RPMI8226 (cell line): ENCODE measurements at regions not wholly inside any gene's neighbourhood (a gene's known extent, or its start where the extent isn't known, plus 50 kb on each side); places are given as distances from the start of the nearest gene placed in this dataset.
"Not testable (repeated sequence)": the region's sequence is repeated elsewhere in the genome, so short reads cannot be mapped to it uniquely, and the experiment has no call there.

ENCODE experiments used
- DNase-seq: peaks from one replicate; pipeline ENCODE4 v3.0.0-alpha.2; 2015

- DNase-seq, result no peak
Measured at GRCh38 chr12:88868050-88868449, 287.8 kb upstream of the KITLG start.

GRCh38 chr12:88867510-88867909 lies 287.2 kb upstream of the KITLG start:
- DNase-seq, result no peak

- DNase-seq, result no peak
Measured at GRCh38 chr12:88866881-88867280, 286.6 kb upstream of the KITLG start.

GRCh38 chr12:88865537-88865936 lies 285.3 kb upstream of the KITLG start:
- no peak for DNase-seq

DNA sequence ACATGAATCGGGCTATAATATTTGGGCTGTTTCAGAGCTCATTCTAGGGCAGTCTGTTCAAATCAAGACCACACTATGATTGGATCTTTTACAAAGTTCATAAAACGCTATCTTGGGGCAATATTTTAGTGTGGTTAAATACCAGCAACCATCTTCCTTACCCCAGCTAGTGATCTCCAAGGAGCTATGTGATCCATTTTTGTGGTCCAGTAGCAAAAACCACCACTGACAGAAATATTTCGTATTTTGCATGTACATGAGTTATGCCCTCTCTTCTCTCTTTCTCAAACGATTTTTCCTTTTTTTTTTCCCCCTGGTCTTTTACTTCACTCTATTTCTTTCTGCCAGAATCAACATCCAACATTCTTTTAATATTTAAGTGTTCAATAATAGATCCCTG lies 280.6 kb upstream of the KITLG start:
- DNase-seq, result no peak

- no peak for DNase-seq
Measured at GRCh38 chr12:88856201-88856600, 275.9 kb upstream of the KITLG start.

DNA sequence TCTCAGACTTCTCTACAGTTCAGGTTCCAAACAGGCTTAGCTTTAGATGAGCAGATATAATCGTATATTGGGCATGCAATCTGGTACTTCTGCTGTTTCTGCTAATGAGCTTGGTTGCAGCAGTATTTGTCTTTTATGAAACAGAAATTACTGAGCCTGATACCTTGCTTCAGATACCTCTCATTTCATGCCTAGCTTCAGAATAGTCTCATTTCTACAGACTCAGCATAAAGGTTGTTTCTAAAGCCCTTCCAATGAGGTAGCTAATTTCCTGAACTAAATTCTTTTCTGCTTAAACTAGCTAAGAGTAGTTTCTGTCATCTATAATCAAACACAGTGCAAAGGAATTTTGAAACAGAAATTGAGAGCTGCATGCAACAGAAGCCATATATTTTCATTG lies 275.0 kb upstream of the KITLG start:
- no peak for DNase-seq

GRCh38 chr12:88854260-88854659 lies 274.0 kb upstream of the KITLG start:
- DNase-seq, result no peak

GRCh38 chr12:88847246-88847645 lies 267.0 kb upstream of the KITLG start:
- DNase-seq, result not testable (repeated sequence)

GRCh38 chr12:88844426-88844825 lies 264.2 kb upstream of the KITLG start:
- DNase-seq, result no peak

DNA sequence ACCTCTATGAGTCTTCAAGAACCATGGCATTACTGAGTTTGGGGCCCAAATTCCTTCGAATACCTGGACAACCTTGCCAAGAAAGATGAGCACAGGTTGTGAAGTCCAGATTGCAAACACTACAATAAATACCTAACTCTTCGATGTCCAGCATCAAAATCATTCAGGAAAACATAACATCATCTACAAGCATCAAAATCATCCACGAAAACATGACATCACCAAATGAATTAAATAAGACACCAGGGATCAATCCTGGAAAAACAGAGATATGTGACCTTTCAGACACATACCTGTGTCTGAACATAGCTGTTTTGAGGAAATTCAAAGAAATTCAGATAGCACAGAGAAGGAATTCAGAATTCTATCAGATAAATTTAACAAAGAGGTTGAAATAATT lies 262.0 kb upstream of the KITLG start:
- no peak for DNase-seq

GRCh38 chr12:88839486-88839885 lies 259.2 kb upstream of the KITLG start:
- no peak for DNase-seq

GRCh38 chr12:88836156-88836555 lies 255.9 kb upstream of the KITLG start:
- no peak for DNase-seq

GRCh38 chr12:88834226-88834625 lies 254.0 kb upstream of the KITLG start:
- no peak for DNase-seq

GRCh38 chr12:88833641-88834116 lies 253.4 kb upstream of the KITLG start:
- no peak for DNase-seq

- DNase-seq, result not testable (repeated sequence)
Measured at GRCh38 chr12:88828537-88828936, 248.3 kb upstream of the KITLG start.

DNA sequence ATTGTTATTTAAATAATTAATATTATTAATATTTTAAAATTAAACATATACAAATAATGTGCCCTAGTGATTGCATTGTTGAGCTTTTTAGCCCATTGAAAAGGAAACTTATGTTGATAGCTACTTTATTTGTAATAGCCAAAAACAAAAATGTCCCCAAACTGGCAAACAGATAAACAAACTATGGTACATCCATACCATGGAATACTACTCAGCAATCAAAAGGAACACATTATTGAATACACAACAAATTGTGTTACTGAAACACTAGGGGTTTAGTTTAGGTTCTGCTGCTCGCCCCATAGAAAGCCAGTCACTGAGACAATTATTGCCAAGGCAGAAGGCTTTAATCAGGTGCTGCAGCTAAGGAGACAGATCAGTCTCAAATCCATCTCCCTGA lies 239.7 kb upstream of the KITLG start:
- no peak for DNase-seq

GRCh38 chr12:88816201-88816600 lies 235.9 kb upstream of the KITLG start:
- DNase-seq, result no peak

DNA sequence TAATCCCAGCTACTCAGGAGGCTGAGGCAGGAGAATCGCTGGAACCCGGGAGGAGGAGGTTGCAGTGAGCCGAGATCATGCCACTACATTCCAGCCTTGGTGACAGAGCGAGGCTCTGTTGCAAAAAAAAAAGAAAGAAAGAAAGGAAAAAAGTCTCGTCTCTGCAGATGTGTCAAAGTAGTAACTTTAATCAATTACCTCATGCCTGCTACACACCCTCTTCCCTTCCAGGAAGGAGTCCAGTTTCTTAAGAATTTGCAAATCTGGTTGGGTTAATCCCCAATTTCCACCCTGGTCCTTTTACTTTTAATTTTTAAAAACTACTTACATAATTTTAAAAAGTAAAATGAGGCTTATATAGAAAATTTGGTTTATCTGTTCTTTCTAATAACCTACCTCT lies 234.5 kb upstream of the KITLG start:
- DNase-seq, result no peak

DNA sequence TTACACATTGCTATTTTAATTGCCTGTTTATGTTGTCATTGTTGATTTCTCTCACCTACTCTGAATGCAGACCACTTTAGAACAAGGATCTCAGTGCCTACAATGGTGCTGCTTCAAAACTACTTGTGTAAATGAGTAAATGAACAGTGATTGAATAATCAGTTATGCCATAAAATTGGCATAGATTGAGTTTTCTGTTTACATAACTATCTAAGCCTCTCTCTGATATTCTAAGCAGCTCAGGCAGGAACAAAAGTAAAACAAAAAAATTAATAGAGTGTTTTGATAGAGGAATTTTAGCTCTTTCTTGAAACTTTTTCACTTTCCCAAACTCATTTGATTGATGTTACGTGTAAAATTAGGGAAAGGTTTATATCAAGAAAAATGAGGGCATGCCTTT lies 232.3 kb upstream of the KITLG start:
- no peak for DNase-seq

DNA sequence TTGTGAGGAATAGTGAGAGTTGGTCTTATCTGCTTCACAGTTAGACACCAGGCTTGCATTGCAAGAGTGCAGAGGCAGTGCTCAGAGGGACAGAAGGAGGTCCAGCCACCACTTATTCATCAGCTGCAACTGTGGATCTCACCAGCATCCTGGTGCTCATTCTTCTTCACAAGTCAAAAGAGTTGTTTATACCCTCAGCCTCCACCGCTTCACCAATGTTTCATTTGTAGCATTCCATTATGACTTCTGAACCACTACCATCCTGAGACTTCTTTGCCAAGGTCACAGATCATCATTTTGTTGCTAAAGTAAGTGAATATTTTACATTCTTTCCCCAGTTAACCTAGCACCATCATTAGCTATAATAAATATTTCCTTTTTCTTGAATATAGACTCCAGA lies 230.5 kb upstream of the KITLG start:
- DNase-seq, result no peak

DNA sequence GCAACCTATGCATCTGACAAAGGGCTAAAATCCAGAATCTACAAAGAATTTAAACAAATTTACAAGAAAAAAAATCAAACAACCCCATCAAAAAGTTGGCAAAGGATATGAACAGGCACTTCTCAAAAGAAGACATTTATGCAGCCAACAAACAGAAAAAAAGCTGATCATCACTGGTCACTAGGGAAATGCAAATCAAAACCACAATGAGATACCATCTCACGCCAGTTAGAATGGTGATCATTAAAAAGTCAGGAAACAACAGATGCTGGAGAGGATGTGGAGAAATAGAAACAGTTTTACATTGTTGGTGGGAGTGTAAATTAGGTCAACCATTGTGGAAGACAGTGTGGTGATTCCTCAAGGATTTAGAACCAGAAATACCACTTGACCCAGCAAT lies 229.6 kb upstream of the KITLG start:
- DNase-seq, result not testable (repeated sequence)

DNA sequence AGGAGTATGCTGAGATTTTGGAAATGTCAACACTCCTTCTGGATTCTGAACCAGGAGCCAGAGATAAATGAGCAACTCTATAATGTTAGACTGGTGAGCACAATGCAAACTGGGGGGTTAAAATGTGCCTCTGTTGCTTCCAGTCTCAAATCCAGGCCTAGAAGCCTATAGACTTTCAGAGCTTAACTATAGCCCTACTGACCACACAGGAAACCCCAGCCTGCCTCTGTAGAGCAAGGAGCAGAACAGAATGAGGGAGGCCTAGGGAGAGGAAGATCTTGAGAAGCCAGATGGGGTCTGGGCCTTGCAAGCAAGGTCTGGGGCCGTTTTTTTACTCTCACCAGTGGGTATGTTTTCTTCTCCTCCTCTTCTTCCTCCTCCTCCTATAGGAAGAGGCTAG lies 225.4 kb upstream of the KITLG start:
- no peak for DNase-seq

DNA sequence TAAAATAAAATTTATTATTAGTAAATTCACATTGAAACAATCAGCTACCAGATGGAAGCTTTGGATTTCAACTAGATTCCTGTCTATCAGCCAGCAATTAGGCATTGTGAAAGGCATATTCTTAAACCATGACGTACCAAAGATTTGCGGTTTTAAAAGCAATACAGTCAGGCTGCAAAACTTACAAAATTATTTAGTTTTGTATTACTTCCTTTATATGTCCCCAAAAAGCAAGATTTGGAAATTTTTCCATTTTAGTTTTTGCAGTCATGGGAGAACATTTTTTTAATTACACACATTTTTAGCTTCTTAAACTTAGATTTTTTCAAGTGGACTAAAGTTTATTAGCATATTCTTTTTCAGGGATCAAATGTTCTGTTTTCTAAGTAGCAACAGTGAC lies 225.0 kb upstream of the KITLG start:
- DNase-seq, result no peak

DNA sequence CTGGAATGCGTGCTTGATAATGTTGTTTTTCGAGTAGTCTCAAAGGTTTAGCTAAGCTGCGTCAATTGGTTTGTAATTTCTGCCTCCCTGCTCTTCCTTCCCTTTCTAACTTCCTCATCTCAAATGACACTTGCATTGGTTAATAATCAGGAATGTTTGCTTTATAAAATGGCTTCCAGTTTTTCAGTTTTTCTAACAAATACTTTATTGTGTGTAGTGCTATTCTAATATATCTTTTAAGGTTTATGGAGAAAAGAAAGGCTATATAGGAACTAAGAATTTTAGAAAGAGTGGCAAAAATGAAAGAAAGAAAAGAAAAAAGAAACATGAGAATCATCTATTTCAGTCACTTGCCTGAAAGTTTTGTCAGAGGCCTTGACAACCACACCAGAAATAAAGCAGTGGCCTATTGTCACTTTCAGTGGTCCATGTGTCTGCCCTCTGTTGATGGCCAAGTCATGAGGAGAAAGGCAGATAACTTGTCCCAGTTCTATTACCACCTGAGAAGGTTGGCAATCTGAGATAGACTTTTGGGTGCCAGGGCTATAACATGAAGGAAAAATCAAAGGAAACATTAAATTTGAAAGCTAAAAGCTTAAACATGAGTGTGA lies 221.9 kb upstream of the KITLG start:
- DNase-seq, result no peak
